GM23338 (cell line): ENCODE measurements at regions not wholly inside any gene's neighbourhood (a gene's known extent, or its start where the extent isn't known, plus 50 kb on each side); places are given as distances from the start of the nearest gene placed in this dataset.

ENCODE experiments used
- ATAC-seq: fragments of 200-7000 bp; cut with Tn5 transposase; 3 replicates; pipeline ENCODE4 v1.9.1; 2020
- DNase-seq: peaks from one replicate; pipeline ENCODE4 v3.0.0-alpha.2; 2015; ENCODE audit warnings: low spot score
- H2AFZ ChIP-seq: fragments of 200-600 bp; sonication (generic); 2 replicates; pipeline ENCODE4 v1.8.0; 2016; ENCODE audit warnings: antibody characterized with exemption, mild to moderate bottlenecking, moderate library complexity
- H3F3A ChIP-seq: fragments of 200-600 bp; sonication (generic); replicated peaks from 2 replicates; pipeline ENCODE4 v1.8.0; 2017; ENCODE audit warnings: antibody characterized with exemption, mixed run types, low read depth
- H3K27ac ChIP-seq: fragments of 200-600 bp; sonication (generic); 2 replicates; pipeline ENCODE4 v1.6.1; 2016; ENCODE audit warnings: low read depth
- H3K27me3 ChIP-seq: fragments of 200-600 bp; sonication (generic); 2 replicates; pipeline ENCODE4 v1.8.0; 2016; ENCODE audit warnings: mild to moderate bottlenecking, mixed run types, moderate library complexity; ENCODE audit not compliant: insufficient read depth
- H3K36me3 ChIP-seq: fragments of 200-600 bp; sonication (generic); 2 replicates; pipeline ENCODE4 v1.8.0; 2016; ENCODE audit warnings: mild to moderate bottlenecking; ENCODE audit not compliant: insufficient read depth
- H3K4me1 ChIP-seq: fragments of 200-600 bp; sonication (generic); 2 replicates; pipeline ENCODE4 v1.8.0; 2016; ENCODE audit warnings: mild to moderate bottlenecking, moderate library complexity; ENCODE audit not compliant: insufficient read depth
- H3K4me2 ChIP-seq: fragments of 200-600 bp; sonication (generic); 2 replicates; pipeline ENCODE4 v1.7.1; 2017; ENCODE audit warnings: mixed run types
- H3K4me3 ChIP-seq: fragments of 200-600 bp; sonication (generic); 2 replicates; pipeline ENCODE4 v1.6.1; 2016; ENCODE audit warnings: mixed run types
- H3K79me2 ChIP-seq: fragments of 200-600 bp; sonication (generic); replicated peaks from 2 replicates; pipeline ENCODE4 v1.8.0; 2017; ENCODE audit warnings: mild to moderate bottlenecking; ENCODE audit not compliant: insufficient read depth
- H3K9me2 ChIP-seq: fragments of 200-600 bp; sonication (generic); 2 replicates; pipeline ENCODE4 v1.8.0; 2017; ENCODE audit not compliant: insufficient read depth
- H4K20me1 ChIP-seq: fragments of 200-600 bp; sonication (generic); replicated peaks from 2 replicates; pipeline ENCODE4 v1.8.0; 2017; ENCODE audit warnings: mild to moderate bottlenecking; ENCODE audit not compliant: insufficient read depth
- H3K27ac Mint-ChIP-seq: 2 replicates; pipeline ENCODE4 v1.8.0; 2020; ENCODE audit warnings: inconsistent platforms, mild to moderate bottlenecking, moderate library complexity, mixed read lengths
- H3K27me3 Mint-ChIP-seq: 3 replicates; pipeline ENCODE4 v1.8.0; 2022; ENCODE audit warnings: low read depth, mild to moderate bottlenecking, moderate library complexity, mixed read lengths, inconsistent platforms; ENCODE audit not compliant: insufficient read depth, poor library complexity
- H3K36me3 Mint-ChIP-seq: 3 replicates; pipeline ENCODE4 v1.8.0; 2021; ENCODE audit warnings: low read depth, mild to moderate bottlenecking, inconsistent platforms, moderate library complexity, mixed read lengths
- H3K4me1 Mint-ChIP-seq: 3 replicates; pipeline ENCODE4 v1.8.0; 2020; ENCODE audit warnings: mild to moderate bottlenecking, inconsistent platforms, mixed read lengths
- H3K4me3 Mint-ChIP-seq: 3 replicates; pipeline ENCODE4 v1.8.0; 2021; ENCODE audit warnings: moderate library complexity, mild to moderate bottlenecking, inconsistent platforms, mixed read lengths
- H3K9me3 Mint-ChIP-seq: 3 replicates; pipeline ENCODE4 v1.8.0; 2020; ENCODE audit warnings: moderate library complexity, mild to moderate bottlenecking, inconsistent platforms, mixed read lengths
- CREB1 ChIP-seq: fragments of 250-450 bp; sonication (Bioruptor Pico); IDR thresholded peaks from 2 replicates; pipeline ENCODE4 v1.5.0; 2020; ENCODE audit warnings: low read depth, mild to moderate bottlenecking, moderate library complexity
- EZH2 ChIP-seq: fragments of 200-600 bp; sonication (generic); IDR thresholded peaks from one replicate; pipeline ENCODE4 v1.8.0; 2017; ENCODE audit warnings: antibody characterized with exemption, mild to moderate bottlenecking, low read depth; ENCODE audit not compliant: unreplicated experiment
- EZH2phosphoT487 ChIP-seq: fragments of 200-600 bp; sonication (generic); IDR thresholded peaks from one replicate; pipeline ENCODE4 v1.8.1; 2018; ENCODE audit warnings: antibody characterized with exemption; ENCODE audit not compliant: unreplicated experiment
- JUNB ChIP-seq: IDR thresholded peaks from one replicate; pipeline ENCODE4 v1.6.1; 2016; ENCODE audit warnings: antibody characterized with exemption; ENCODE audit not compliant: unreplicated experiment
- NANOG ChIP-seq: IDR thresholded peaks from 2 replicates; pipeline ENCODE4 v1.6.1; 2016; ENCODE audit warnings: antibody characterized with exemption, borderline replicate concordance
- STAT1 ChIP-seq: IDR thresholded peaks from one replicate; pipeline ENCODE4 v1.6.1; 2016; ENCODE audit warnings: antibody characterized with exemption; ENCODE audit not compliant: unreplicated experiment
- ZNF114 ChIP-seq: fragments of 250-450 bp; sonication (Bioruptor Pico); IDR thresholded peaks from 2 replicates; pipeline ENCODE4 v1.5.0; 2020; ENCODE audit warnings: mild to moderate bottlenecking, moderate library complexity
- ZNF331 ChIP-seq: fragments of 250-450 bp; sonication (Bioruptor Pico); IDR thresholded peaks from 2 replicates; pipeline ENCODE4 v1.5.0; 2020; ENCODE audit warnings: low read depth, mild to moderate bottlenecking, moderate library complexity
- TF ChIP-seq, protein P1 (sequence below), 2 experiments: fragments of 200-600 bp in 1 of 2; sonication (generic) in 1 of 2; conservative IDR thresholded peaks; 2 replicates each; pipeline versions ENCODE4 v1.5.1 to v1.6.1; 2016 to 2017; ENCODE audit warnings: antibody characterized with exemption in 2 of 2, low read depth in 2 of 2, mild to moderate bottlenecking in 2 of 2, moderate library complexity in 1 of 2
- TF ChIP-seq, protein P2 (sequence below): IDR thresholded peaks from 2 replicates; pipeline ENCODE4 v1.6.1; 2016; ENCODE audit warnings: antibody characterized with exemption
- TF ChIP-seq, protein P3 (sequence below): fragments of 250-450 bp; sonication (Bioruptor Pico); IDR thresholded peaks from 2 replicates; pipeline ENCODE4 v1.5.0; 2020; ENCODE audit warnings: mild to moderate bottlenecking, moderate library complexity

- no peak overlapping the region for H3K4me2 ChIP-seq
- no peaks in the 10 kb centered on the region for H3F3A ChIP-seq
- DNase-seq (no peak), ATAC-seq (no peak)
- H3K4me1 ChIP-seq = peaks cover 9% of the 10 kb centered on the region; the same call in 1 of the 2 replicates
- no peaks in the 10 kb centered on the region for H3K9me3 Mint-ChIP-seq
- no peaks in the 10 kb centered on the region for H3K9me2 ChIP-seq
- no peaks in the 10 kb centered on the region for H3K79me2 ChIP-seq
- H3K27ac Mint-ChIP-seq = no peak overlapping the region
- TF ChIP-seq EZH2phosphoT487 = no peak
- TF ChIP-seq NANOG = no peak
- TF ChIP-seq EZH2 = no peak
- no peaks in the 10 kb centered on the region for H3K36me3 Mint-ChIP-seq
- no peaks in the 10 kb centered on the region for H3K27me3 ChIP-seq
- no peaks in the 10 kb centered on the region for H4K20me1 ChIP-seq
- H3K4me1 Mint-ChIP-seq = peaks cover 23% of the 10 kb centered on the region
- H3K27me3 Mint-ChIP-seq = peaks cover 2% of the 10 kb centered on the region
- H3K36me3 ChIP-seq = no peaks in the 10 kb centered on the region
- no peak overlapping the region for H2AFZ ChIP-seq
- H3K27ac ChIP-seq = no peak overlapping the region
- H3K4me3 ChIP-seq = no peak overlapping the region
- no peak overlapping the region for H3K4me3 Mint-ChIP-seq
Observed at GRCh38 chr2:240295256-240296103, 140.0 kb upstream of the GPC1 start.

DNA sequence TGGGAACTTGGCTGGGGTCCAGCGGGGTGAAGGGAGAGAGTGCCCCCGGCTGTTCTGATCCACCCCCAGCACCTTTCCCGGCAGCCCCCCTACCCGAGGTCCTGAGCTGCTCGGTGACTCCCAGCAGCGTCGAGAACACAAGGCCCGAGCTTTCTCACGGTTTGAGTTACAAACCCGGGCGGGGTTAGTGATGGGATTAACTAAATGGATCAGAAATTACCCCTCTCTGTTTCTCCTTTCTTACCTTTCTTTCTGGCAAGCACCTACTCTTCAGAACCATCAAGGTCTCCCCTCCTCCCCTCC is 139.4 kb upstream of the GPC1 start:
- Histone ChIP-seq H4K20me1 (no peaks in the 10 kb centered on the region), H3K4me3 (no peak overlapping the region), H3K36me3 (no peaks in the 10 kb centered on the region), H3F3A (no peaks in the 10 kb centered on the region), H3K9me2 (no peaks in the 10 kb centered on the region), H2AFZ (no peak overlapping the region), H3K4me2 (no peak overlapping the region), H3K4me1 (peaks cover 9% of the 10 kb centered on the region; the same call in 1 of the 2 replicates), H3K27me3 (no peaks in the 10 kb centered on the region), H3K27ac (no peak overlapping the region), H3K79me2 (no peaks in the 10 kb centered on the region)
- Mint-ChIP-seq H3K27ac (no peak overlapping the region), H3K9me3 (no peaks in the 10 kb centered on the region), H3K4me3 (no peak overlapping the region), H3K4me1 (peaks cover 22% of the 10 kb centered on the region), H3K27me3 (peaks cover 2% of the 10 kb centered on the region), H3K36me3 (no peaks in the 10 kb centered on the region)
- ATAC-seq (no peak), DNase-seq (no peak)
- TF ChIP-seq EZH2phosphoT487 = no peak
- TF ChIP-seq, protein P1, sequence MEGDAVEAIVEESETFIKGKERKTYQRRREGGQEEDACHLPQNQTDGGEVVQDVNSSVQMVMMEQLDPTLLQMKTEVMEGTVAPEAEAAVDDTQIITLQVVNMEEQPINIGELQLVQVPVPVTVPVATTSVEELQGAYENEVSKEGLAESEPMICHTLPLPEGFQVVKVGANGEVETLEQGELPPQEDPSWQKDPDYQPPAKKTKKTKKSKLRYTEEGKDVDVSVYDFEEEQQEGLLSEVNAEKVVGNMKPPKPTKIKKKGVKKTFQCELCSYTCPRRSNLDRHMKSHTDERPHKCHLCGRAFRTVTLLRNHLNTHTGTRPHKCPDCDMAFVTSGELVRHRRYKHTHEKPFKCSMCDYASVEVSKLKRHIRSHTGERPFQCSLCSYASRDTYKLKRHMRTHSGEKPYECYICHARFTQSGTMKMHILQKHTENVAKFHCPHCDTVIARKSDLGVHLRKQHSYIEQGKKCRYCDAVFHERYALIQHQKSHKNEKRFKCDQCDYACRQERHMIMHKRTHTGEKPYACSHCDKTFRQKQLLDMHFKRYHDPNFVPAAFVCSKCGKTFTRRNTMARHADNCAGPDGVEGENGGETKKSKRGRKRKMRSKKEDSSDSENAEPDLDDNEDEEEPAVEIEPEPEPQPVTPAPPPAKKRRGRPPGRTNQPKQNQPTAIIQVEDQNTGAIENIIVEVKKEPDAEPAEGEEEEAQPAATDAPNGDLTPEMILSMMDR (conservative IDR thresholded peaks at IDR 0.05; ENCODE audit: low read depth in 2 of 2) = no peak
- no peak for TF ChIP-seq NANOG
- no peak for TF ChIP-seq STAT1
- TF ChIP-seq EZH2 = no peak
- no peak for TF ChIP-seq ZNF114
- no peak for TF ChIP-seq CREB1 (CRISPR knock-in tag)
- no peak for TF ChIP-seq JUNB
- TF ChIP-seq, protein P2, sequence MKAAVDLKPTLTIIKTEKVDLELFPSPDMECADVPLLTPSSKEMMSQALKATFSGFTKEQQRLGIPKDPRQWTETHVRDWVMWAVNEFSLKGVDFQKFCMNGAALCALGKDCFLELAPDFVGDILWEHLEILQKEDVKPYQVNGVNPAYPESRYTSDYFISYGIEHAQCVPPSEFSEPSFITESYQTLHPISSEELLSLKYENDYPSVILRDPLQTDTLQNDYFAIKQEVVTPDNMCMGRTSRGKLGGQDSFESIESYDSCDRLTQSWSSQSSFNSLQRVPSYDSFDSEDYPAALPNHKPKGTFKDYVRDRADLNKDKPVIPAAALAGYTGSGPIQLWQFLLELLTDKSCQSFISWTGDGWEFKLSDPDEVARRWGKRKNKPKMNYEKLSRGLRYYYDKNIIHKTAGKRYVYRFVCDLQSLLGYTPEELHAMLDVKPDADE = no peak
- TF ChIP-seq ZNF331 = no peak
- TF ChIP-seq, protein P3, sequence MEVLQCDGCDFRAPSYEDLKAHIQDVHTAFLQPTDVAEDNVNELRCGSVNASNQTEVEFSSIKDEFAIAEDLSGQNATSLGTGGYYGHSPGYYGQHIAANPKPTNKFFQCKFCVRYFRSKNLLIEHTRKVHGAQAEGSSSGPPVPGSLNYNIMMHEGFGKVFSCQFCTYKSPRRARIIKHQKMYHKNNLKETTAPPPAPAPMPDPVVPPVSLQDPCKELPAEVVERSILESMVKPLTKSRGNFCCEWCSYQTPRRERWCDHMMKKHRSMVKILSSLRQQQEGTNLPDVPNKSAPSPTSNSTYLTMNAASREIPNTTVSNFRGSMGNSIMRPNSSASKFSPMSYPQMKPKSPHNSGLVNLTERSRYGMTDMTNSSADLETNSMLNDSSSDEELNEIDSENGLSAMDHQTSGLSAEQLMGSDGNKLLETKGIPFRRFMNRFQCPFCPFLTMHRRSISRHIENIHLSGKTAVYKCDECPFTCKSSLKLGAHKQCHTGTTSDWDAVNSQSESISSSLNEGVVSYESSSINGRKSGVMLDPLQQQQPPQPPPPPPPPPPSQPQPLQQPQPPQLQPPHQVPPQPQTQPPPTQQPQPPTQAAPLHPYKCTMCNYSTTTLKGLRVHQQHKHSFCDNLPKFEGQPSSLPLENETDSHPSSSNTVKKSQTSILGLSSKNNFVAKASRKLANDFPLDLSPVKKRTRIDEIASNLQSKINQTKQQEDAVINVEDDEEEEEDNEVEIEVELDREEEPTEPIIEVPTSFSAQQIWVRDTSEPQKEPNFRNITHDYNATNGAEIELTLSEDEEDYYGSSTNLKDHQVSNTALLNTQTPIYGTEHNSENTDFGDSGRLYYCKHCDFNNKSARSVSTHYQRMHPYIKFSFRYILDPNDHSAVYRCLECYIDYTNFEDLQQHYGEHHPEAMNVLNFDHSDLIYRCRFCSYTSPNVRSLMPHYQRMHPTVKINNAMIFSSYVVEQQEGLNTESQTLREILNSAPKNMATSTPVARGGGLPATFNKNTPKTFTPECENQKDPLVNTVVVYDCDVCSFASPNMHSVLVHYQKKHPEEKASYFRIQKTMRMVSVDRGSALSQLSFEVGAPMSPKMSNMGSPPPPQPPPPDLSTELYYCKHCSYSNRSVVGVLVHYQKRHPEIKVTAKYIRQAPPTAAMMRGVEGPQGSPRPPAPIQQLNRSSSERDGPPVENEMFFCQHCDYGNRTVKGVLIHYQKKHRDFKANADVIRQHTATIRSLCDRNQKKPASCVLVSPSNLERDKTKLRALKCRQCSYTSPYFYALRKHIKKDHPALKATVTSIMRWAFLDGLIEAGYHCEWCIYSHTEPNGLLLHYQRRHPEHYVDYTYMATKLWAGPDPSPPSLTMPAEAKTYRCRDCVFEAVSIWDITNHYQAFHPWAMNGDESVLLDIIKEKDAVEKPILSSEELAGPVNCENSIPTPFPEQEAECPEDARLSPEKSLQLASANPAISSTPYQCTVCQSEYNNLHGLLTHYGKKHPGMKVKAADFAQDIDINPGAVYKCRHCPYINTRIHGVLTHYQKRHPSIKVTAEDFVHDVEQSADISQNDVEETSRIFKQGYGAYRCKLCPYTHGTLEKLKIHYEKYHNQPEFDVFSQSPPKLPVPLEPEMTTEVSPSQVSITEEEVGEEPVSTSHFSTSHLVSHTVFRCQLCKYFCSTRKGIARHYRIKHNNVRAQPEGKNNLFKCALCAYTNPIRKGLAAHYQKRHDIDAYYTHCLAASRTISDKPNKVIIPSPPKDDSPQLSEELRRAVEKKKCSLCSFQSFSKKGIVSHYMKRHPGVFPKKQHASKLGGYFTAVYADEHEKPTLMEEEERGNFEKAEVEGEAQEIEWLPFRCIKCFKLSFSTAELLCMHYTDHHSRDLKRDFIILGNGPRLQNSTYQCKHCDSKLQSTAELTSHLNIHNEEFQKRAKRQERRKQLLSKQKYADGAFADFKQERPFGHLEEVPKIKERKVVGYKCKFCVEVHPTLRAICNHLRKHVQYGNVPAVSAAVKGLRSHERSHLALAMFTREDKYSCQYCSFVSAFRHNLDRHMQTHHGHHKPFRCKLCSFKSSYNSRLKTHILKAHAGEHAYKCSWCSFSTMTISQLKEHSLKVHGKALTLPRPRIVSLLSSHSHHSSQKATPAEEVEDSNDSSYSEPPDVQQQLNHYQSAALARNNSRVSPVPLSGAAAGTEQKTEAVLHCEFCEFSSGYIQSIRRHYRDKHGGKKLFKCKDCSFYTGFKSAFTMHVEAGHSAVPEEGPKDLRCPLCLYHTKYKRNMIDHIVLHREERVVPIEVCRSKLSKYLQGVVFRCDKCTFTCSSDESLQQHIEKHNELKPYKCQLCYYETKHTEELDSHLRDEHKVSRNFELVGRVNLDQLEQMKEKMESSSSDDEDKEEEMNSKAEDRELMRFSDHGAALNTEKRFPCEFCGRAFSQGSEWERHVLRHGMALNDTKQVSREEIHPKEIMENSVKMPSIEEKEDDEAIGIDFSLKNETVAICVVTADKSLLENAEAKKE = no peak
